Testis (tissue), 2 donors: ENCODE measurements at regions not wholly inside any gene's neighbourhood (a gene's known extent, or its start where the extent isn't known, plus 50 kb on each side); places are given as distances from the start of the nearest gene placed in this dataset.

Source experiments
- CTCF ChIP-seq, 3 experiments: fragments of 450-650 bp in 2 of 3; fragments of 200-600 bp in 1 of 3; sonication (generic) in 1 of 3; IDR thresholded peaks; one replicate each; pipeline ENCODE4 v1.5.1; 2016 to 2019; ENCODE audit warnings: antibody characterized with exemption in 3 of 3, mild to moderate bottlenecking in 2 of 3, moderate library complexity in 1 of 3
- POLR2A ChIP-seq: fragments of 450-650 bp; IDR thresholded peaks from one replicate; pipeline ENCODE4 v1.6.1; 2017; ENCODE audit warnings: antibody characterized with exemption, mild to moderate bottlenecking, moderate library complexity

GRCh38 chr6:132011582-132011981, 60.4 kb upstream of the CCN2 start:
- TF ChIP-seq CTCF (IDR thresholded peaks at IDR 0.05) = no peak
- TF ChIP-seq POLR2A = no peak
